ENCODE measurements at regions not wholly inside any gene's neighbourhood (a gene's known extent, or its start where the extent isn't known, plus 50 kb on each side); places are given as distances from the start of the nearest gene placed in this dataset.

- no peak for TF ChIP-seq CTCF (conservative IDR thresholded peaks at IDR 0.05 in 1 of 2, IDR thresholded peaks at IDR 0.05 in 1 of 2; ENCODE audit: low read depth in 1 of 2, low read length in 2 of 2)
- TF ChIP-seq EZH2 (IDR thresholded peaks at IDR 0.05; ENCODE audit: low read length, missing control alignments): no peak
Measured at GRCh38 chr2:236855176-236855865, 230.4 kb upstream of the COPS8 start.

Measured in fibroblast of lung (primary cell).